ENCODE measurements at regions not wholly inside any gene's neighbourhood (a gene's known extent, or its start where the extent isn't known, plus 50 kb on each side); places are given as distances from the start of the nearest gene placed in this dataset.

GRCh38 chr5:27830546-27830945 is 792.2 kb upstream of the CDH9 start:
- Histone ChIP-seq H2BK120ac (ENCODE audit: low read depth, low read length, poor library complexity, severe bottlenecking) (no peak overlapping the region), H4K5ac (ENCODE audit: insufficient read length, low read depth, low read length) (no peak overlapping the region), H3T11ph (ENCODE audit: low read length) (no peak overlapping the region), H3K27me3 (ENCODE audit: insufficient read depth, low read length) (no peaks in the 10 kb centered on the region), H4K20me1 (ENCODE audit: control insufficient read depth, insufficient read depth, insufficient read length) (no peaks in the 10 kb centered on the region), H3K14ac (ENCODE audit: insufficient read depth, low read length) (no peak overlapping the region), H2BK5ac (ENCODE audit: insufficient read length, low read length) (no peak overlapping the region), H3K56ac (ENCODE audit: insufficient read length, low read depth, low read length) (no peak overlapping the region), H2BK15ac (ENCODE audit: low read depth, low read length) (no peak overlapping the region), H3K9ac (ENCODE audit: extremely low read depth, insufficient read length, low read length) (no peak overlapping the region), H4K91ac (ENCODE audit: insufficient read length, low read depth, low read length) (no peak overlapping the region), H3K79me2 (ENCODE audit: insufficient read depth, low read length) (no peaks in the 10 kb centered on the region), H3K4me2 (ENCODE audit: insufficient read depth, insufficient read length, low read length) (no peak overlapping the region), H3K4me1 (ENCODE audit: insufficient read depth, low read length) (no peaks in the 10 kb centered on the region), H3K18ac (ENCODE audit: insufficient read length, low read depth, low read length) (no peak overlapping the region), H3K9me3 (ENCODE audit: control insufficient read depth, low read depth, low read length) (no peaks in the 10 kb centered on the region), H2AFZ (ENCODE audit: low read length) (no peak overlapping the region), H3K4ac (ENCODE audit: low read depth, low read length) (no peak overlapping the region), H2BK12ac (ENCODE audit: insufficient read length, low read depth, low read length) (no peak overlapping the region), H2AK5ac (ENCODE audit: insufficient read length, low read length) (no peak overlapping the region), H3K23ac (ENCODE audit: insufficient read length, low read depth, low read length) (no peak overlapping the region), H3K79me1 (ENCODE audit: insufficient read depth, low read depth, low read length, poor library complexity, severe bottlenecking) (no peaks in the 10 kb centered on the region), H3K27ac (ENCODE audit: insufficient read length, low read depth, low read length) (no peak overlapping the region), H2BK20ac (ENCODE audit: low read depth, low read length, poor library complexity, severe bottlenecking) (no peak overlapping the region), H3K23me2 (ENCODE audit: insufficient read length, low read depth, low read length, poor library complexity, severe bottlenecking) (no peaks in the 10 kb centered on the region), H4K8ac (replicated peaks; ENCODE audit: insufficient read length, low read depth, low read length) (no peak overlapping the region)
- DNase-seq = no peak
- Mint-ChIP-seq H3K36me3 (ENCODE audit: insufficient read depth in 1 of 3, low read depth in 3 of 3) (no peaks in the 10 kb centered on the region), H3K9me3 (peaks cover 3% of the 10 kb centered on the region in 2 experiments; a peak in 3 of 5 replicates), H3K27me3 (ENCODE audit: low read depth) (no peaks in the 10 kb centered on the region), H3K4me3 (no peak overlapping the region), H3K27ac (no peak overlapping the region), H3K4me1 (no peaks in the 10 kb centered on the region; a peak in 1 of 4 replicates)
- no peak for TF ChIP-seq CTCF (conservative IDR thresholded peaks at IDR 0.05)
- no CpG with 5 or more reads among the region's 2 CpGs for WGBS (ENCODE audit: extremely low coverage, insufficient read length, low lambda C conversion rate)

Data from H9 (cell line).